Spleen (tissue), 7 donors: ENCODE measurements at regions not wholly inside any gene's neighbourhood (a gene's known extent, or its start where the extent isn't known, plus 50 kb on each side); places are given as distances from the start of the nearest gene placed in this dataset.

Experiments used
- CTCF ChIP-seq, 11 experiments: fragments of 200-600 bp in 7 of 11; fragments of 450-650 bp in 4 of 11; sonication (generic) in 4 of 11; IDR thresholded peaks in 8 of 11; conservative IDR thresholded peaks in 3 of 11; 1 replicate in 7 of 11; 2 replicates in 4 of 11; pipeline versions ENCODE4 v1.4.0 to v1.8.0; 2016 to 2021; ENCODE audit warnings: antibody characterized with exemption in 11 of 11, inconsistent platforms in 4 of 11, mild to moderate bottlenecking in 1 of 11
- POLR2AphosphoS5 ChIP-seq, 3 donors: sonication (generic); formaldehyde crosslinking; IDR thresholded peaks; one replicate each; pipeline ENCODE4 v1.5.1; 2017; ENCODE audit warnings: antibody characterized with exemption in 3 of 3
- donor health status: DM: no; HTN: no; CAD: no; lungs with moderate emphysema.
- donor health status: DM: no; HTN: no; CAD: no.
- donor health status: DM: no; HTN: no; CAD: no.

GRCh38 chr18:43879415-43879814 is 602.1 kb upstream of the SYT4 start:
- TF ChIP-seq CTCF (IDR thresholded peaks at IDR 0.05 in 8 of 11, conservative IDR thresholded peaks at IDR 0.05 in 3 of 11) (no peak), POLR2AphosphoS5 (IDR thresholded peaks at IDR 0.05) (no peak)
